Panc1 (cell line): ENCODE measurements at regions not wholly inside any gene's neighbourhood (a gene's known extent, or its start where the extent isn't known, plus 50 kb on each side); places are given as distances from the start of the nearest gene placed in this dataset.

ENCODE experiments used
- ATAC-seq: fragments of 200-7000 bp; cut with Tn5 transposase; 2 replicates; pipeline ENCODE4 v1.9.1; 2020; ENCODE audit warnings: mild to moderate bottlenecking, moderate library complexity
- BruUV-seq: library from RNA; stranded (reverse); fragments of 400-500 nt; replicated peaks from 2 replicates; lab custom pipeline; 2021; lab: Mats Ljungman, UMichigan
- CTCF ChIA-PET: fragments of 300-600 bp; sonication (Branson Sonifier 250); formaldehyde crosslinking; loops from one replicate; lab custom pipeline; 2022; ENCODE audit warnings: antibody characterized with exemption; lab: Charles Lee
- POLR2A ChIA-PET: fragments of 300-600 bp; sonication (Branson Sonifier 250); formaldehyde crosslinking; loops from one replicate; lab custom pipeline; 2022; ENCODE audit warnings: antibody characterized with exemption; lab: Charles Lee
- DNase-seq: peaks from one replicate; pipeline ENCODE4 v3.0.0-alpha.2; 2010; ENCODE audit warnings: low read depth, low spot score
- H3K27ac ChIP-seq: 2 replicates; pipeline ENCODE4 v1.5.1; 2011; ENCODE audit warnings: mild to moderate bottlenecking, low read length, inconsistent platforms
- H3K27me3 ChIP-seq: fragments of 200-500 bp; sonication (Bioruptor generic); 2 replicates; pipeline ENCODE4 v1.6.0; 2014; ENCODE audit warnings: low read length, inconsistent platforms; ENCODE audit not compliant: control insufficient read depth, insufficient read depth
- H3K36me3 ChIP-seq: fragments of 200-500 bp; sonication (Bioruptor generic); 2 replicates; pipeline ENCODE4 v1.5.1; 2014; ENCODE audit warnings: inconsistent platforms, mild to moderate bottlenecking, low read length, moderate library complexity; ENCODE audit not compliant: control insufficient read depth, insufficient read depth
- H3K4me1 ChIP-seq: 2 replicates; pipeline ENCODE4 v1.5.1; 2011; ENCODE audit warnings: inconsistent platforms, mild to moderate bottlenecking, low read length, moderate library complexity; ENCODE audit not compliant: control insufficient read depth, insufficient read depth
- H3K4me3 ChIP-seq, 2 experiments: 2 replicates each; pipeline ENCODE4 v1.5.1; 2011 to 2012; ENCODE audit warnings: low read depth in 2 of 2, low read length in 2 of 2, mild to moderate bottlenecking in 2 of 2, inconsistent platforms in 1 of 2, moderate library complexity in 1 of 2
- H3K9me3 ChIP-seq: fragments of 200-500 bp; sonication (Bioruptor generic); 2 replicates; pipeline ENCODE4 v1.5.1; 2014; ENCODE audit warnings: low read depth, mild to moderate bottlenecking, inconsistent platforms, low read length, moderate library complexity; ENCODE audit not compliant: control insufficient read depth, insufficient read depth
- POLR2AphosphoS5 ChIP-seq: IDR thresholded peaks from 2 replicates; pipeline ENCODE4 v1.6.1; 2012; ENCODE audit warnings: mild to moderate bottlenecking, low read depth, low read length, moderate library complexity
- SIN3A ChIP-seq: IDR thresholded peaks from 2 replicates; pipeline ENCODE4 v1.6.1; 2012; ENCODE audit warnings: low read depth, mild to moderate bottlenecking, low read length, moderate library complexity, borderline replicate concordance; ENCODE audit not compliant: insufficient read depth
- TCF7L2 ChIP-seq: IDR thresholded peaks from 2 replicates; pipeline ENCODE4 v1.6.1; 2011; ENCODE audit warnings: mild to moderate bottlenecking, low read depth, low read length, inconsistent platforms
- in situ Hi-C: cut with HindIII; loops from 2 replicates; pipeline ENCODE4 v1.10.0; 2016; ENCODE audit warnings: low sequenced_read_pairs, low pct_unique_long_range_greater_than_20kb
- intact Hi-C: fragments of 100-400 bp; cut with micrococcal nuclease; formaldehyde crosslinking; loops from one replicate; pipeline ENCODE4 v1.10.0; 2022; ENCODE audit not compliant: unreplicated experiment
- TF ChIP-seq, protein P1 (sequence below), 2 experiments: IDR thresholded peaks; 2 replicates each; pipeline ENCODE4 v1.6.1; 2011 to 2012; ENCODE audit warnings: low read depth in 2 of 2, control low read depth in 1 of 2, low read length in 1 of 2, mild to moderate bottlenecking in 1 of 2, moderate library complexity in 1 of 2; ENCODE audit not compliant: insufficient read depth in 1 of 2
- TF ChIP-seq, protein P2 (sequence below): fragments of 450-650 bp; IDR thresholded peaks from 2 replicates; pipeline ENCODE4 v1.5.1; 2017; ENCODE audit warnings: mild to moderate bottlenecking

DNA sequence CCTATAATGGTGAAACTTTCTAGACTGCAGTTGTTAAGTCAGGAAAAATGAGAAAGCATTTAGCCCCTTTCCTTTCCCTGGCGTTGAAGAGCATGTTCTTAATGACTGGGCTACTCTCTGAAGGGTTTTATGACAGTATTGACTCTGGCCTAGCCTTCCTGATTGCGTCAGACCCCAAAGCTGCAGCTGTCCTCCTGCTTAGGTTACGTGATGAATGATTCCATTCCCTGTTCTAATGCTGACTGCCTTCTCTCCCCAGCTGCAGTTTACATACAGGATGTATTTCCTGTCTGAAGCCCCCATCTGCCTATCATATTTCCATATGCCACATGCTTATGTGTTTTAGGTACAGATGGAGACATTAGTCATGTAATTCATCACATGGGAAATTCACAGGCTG is 105.8 kb upstream of the EGFL6 start:
- CTCF ChIA-PET, result no interaction called here
- POLR2A ChIA-PET, result no interaction called here
- in situ Hi-C loops (no loop called here), intact Hi-C loops (no loop called here)
- H3K27me3 ChIP-seq, result no peaks in the 10 kb centered on the region
- DNase-seq (no peak), ATAC-seq (no peak)
- H3K9me3 ChIP-seq, result no peaks in the 10 kb centered on the region
- no peaks in the 10 kb centered on the region for H3K36me3 ChIP-seq
- BruUV-seq, result no TSS peak
- H3K4me3 ChIP-seq, result no peak overlapping the region
- no peak for TF ChIP-seq POLR2AphosphoS5
- TF ChIP-seq, protein P1, sequence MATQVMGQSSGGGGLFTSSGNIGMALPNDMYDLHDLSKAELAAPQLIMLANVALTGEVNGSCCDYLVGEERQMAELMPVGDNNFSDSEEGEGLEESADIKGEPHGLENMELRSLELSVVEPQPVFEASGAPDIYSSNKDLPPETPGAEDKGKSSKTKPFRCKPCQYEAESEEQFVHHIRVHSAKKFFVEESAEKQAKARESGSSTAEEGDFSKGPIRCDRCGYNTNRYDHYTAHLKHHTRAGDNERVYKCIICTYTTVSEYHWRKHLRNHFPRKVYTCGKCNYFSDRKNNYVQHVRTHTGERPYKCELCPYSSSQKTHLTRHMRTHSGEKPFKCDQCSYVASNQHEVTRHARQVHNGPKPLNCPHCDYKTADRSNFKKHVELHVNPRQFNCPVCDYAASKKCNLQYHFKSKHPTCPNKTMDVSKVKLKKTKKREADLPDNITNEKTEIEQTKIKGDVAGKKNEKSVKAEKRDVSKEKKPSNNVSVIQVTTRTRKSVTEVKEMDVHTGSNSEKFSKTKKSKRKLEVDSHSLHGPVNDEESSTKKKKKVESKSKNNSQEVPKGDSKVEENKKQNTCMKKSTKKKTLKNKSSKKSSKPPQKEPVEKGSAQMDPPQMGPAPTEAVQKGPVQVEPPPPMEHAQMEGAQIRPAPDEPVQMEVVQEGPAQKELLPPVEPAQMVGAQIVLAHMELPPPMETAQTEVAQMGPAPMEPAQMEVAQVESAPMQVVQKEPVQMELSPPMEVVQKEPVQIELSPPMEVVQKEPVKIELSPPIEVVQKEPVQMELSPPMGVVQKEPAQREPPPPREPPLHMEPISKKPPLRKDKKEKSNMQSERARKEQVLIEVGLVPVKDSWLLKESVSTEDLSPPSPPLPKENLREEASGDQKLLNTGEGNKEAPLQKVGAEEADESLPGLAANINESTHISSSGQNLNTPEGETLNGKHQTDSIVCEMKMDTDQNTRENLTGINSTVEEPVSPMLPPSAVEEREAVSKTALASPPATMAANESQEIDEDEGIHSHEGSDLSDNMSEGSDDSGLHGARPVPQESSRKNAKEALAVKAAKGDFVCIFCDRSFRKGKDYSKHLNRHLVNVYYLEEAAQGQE (IDR thresholded peaks at IDR 0.05; ENCODE audit: insufficient read depth in 1 of 2, low read depth in 2 of 2, low read length in 1 of 2), result no peak
- TF ChIP-seq, protein P2, sequence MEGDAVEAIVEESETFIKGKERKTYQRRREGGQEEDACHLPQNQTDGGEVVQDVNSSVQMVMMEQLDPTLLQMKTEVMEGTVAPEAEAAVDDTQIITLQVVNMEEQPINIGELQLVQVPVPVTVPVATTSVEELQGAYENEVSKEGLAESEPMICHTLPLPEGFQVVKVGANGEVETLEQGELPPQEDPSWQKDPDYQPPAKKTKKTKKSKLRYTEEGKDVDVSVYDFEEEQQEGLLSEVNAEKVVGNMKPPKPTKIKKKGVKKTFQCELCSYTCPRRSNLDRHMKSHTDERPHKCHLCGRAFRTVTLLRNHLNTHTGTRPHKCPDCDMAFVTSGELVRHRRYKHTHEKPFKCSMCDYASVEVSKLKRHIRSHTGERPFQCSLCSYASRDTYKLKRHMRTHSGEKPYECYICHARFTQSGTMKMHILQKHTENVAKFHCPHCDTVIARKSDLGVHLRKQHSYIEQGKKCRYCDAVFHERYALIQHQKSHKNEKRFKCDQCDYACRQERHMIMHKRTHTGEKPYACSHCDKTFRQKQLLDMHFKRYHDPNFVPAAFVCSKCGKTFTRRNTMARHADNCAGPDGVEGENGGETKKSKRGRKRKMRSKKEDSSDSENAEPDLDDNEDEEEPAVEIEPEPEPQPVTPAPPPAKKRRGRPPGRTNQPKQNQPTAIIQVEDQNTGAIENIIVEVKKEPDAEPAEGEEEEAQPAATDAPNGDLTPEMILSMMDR, result no peak
- no peak for TF ChIP-seq TCF7L2
- no peak for TF ChIP-seq SIN3A
- no peak overlapping the region for H3K27ac ChIP-seq
- H3K4me1 ChIP-seq, result no peaks in the 10 kb centered on the region

DNA sequence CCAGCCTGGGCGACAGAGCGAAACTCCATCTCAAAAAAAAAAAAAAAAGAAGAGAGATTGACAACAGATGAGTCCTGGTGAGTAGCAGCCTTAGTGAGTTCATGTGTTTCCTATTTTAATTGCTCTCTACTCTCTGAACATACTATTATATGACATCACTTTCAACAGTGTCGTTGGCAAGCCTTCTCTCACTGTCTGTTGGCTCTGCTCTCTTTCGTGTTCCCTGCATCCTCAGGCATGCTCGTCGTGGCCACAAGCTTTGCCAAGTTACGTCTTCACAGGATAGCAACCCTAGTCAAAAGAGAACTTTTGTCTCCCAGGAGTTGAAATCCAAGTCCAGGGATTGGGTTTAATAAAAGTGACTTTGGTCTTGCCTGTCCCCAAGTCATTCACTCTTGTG is 117.1 kb upstream of the EGFL6 start:
- no TSS peak for BruUV-seq
- no peak for DNase-seq
- POLR2A ChIA-PET, result no interaction called here
- no peaks in the 10 kb centered on the region for H3K36me3 ChIP-seq
- H3K4me3 ChIP-seq, result no peak overlapping the region
- no peaks in the 10 kb centered on the region for H3K27me3 ChIP-seq
- CTCF ChIA-PET, result no interaction called here
- no peak overlapping the region for H3K27ac ChIP-seq
- intact Hi-C loops (no loop called here), in situ Hi-C loops (no loop called here)
- H3K4me1 ChIP-seq, result no peaks in the 10 kb centered on the region
- H3K9me3 ChIP-seq, result no peaks in the 10 kb centered on the region
- ATAC-seq, result no peak
- TF ChIP-seq POLR2AphosphoS5 (no peak), SIN3A (no peak), TCF7L2 (no peak)
- TF ChIP-seq, protein P2, result no peak
